HG02943 (cell line): ENCODE measurements at regions not wholly inside any gene's neighbourhood (a gene's known extent, or its start where the extent isn't known, plus 50 kb on each side); places are given as distances from the start of the nearest gene placed in this dataset.

Experiments
- ATAC-seq: cut with Tn5 transposase; IDR thresholded peaks from one replicate; pipeline ENCODE4 v1.9.1; 2021; ENCODE audit warnings: mild to moderate bottlenecking, low read depth, moderate library complexity; ENCODE audit not compliant: unreplicated experiment

DNA sequence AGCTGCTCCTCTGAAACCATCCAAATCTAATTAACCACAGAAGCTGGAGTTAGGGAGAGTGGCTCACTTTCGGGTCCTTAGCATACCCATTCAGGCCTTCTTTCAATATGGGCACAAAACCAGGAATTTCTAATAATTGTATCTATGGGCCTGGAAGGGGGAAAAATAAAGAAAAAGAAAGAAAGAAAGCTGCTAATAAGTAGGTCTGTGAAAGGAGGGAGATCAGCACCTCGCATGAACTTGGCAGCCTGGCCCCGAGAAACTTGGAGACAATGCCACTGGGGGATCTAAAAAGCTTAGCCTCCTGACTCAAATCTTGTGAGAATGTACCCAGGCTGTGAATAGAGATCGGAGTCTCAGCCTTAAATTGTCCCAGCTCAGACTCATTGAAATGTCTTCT, 252.1 kb upstream of the SLC14A2 start:
- ATAC-seq, result no peak

DNA sequence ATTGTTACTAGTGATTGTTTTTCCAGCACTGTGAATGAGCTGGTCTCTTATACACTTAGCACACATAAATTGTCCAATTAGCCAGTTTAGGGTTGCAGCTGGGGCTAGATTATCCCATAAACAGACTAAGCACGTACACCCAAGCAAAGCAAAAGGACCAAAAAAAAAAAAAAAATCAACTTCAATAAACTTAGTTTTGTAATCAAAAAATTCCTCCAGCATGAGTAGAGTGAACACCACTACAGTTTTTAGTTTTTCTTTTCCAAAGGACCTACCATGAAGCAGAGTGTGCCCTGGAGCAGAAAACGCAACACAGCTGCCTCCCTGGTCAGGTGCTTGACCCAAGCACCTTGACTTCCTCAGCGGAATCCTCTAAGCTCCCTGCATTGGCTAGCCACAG, 249.4 kb upstream of the SLC14A2 start:
- no peak for ATAC-seq

DNA sequence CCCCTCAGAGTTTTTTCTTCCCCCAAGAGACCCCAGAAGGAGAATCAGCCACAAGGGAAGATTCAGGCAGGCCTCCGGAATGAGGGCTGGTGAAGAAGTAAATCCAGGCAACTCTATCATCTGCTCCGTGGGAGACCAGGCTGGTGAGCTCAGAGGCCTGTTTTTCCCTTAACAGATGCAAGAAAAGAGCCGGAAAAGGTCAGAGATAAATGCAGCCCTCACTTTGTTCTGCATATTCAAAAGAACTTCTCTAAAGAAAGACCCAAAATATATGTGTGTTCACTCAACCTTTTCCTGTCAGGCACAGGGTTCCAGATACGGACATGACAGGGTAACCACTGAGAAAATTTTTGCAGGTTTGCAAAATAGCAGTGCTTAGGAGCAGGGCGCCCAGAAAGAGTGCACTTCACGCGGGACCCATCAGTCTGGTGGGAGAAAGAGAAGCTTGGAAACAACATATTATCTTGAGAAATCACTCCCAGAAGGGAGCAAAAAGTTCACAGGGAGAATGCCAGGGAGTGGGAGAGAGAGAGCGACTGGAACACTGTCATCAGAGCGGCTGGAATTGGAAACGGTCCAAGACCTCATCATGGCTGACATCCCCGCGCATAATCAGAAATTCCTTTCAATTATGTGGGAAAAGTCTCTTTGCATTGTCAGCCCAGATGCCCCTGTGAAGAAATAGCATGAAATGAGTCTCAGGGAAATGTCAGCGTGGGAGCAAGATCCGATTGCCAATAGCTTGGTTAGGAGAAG, 244.8 kb upstream of the SLC14A2 start:
- no peak for ATAC-seq

DNA sequence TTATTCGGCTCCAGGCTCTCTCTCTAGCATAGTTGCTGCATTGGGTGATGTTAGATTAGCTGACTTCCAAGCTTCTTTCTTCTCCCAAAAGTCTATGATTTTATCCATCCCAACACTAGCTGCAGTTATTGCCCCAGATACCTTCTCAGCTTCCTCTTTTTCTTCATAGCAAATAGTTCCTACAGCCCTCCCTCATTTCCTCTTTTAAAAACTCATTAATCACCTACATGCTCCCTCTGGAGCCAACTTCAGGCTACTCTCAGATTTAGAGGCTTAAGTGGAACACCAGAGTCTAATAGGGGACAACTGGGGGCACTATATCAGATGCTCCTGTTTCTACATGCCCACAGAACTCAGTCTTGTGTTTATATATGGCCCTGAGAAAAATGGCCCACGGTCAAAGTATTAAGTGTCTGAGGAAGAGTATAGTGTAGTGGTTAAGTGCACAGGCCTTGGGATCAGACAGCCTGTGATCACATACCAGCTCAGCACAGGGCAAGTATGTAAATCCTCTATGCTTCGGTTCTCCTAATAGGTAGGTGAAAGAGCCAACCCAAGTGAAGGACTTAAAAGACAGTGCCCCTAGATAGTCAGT, 241.9 kb upstream of the SLC14A2 start:
- ATAC-seq, result no peak

DNA sequence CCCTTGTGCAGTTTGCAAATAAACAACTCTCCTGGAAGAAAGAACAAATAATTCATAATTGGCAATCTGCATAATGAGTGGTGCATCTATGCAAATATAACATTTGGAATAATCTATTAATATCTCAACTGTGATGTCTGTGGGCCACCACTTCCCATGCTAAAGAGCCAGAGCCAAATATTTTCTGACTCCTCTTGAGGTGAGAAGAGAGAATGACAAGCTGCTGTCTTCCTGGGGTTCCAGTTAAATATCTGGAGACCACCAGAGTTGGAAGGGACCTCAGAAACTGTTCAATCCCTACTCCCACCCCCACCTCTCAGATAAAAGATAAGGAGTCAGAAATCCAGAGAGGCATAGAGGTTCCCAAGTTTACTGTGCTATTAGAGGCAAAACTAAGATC, 241.0 kb upstream of the SLC14A2 start:
- ATAC-seq, result no peak

DNA sequence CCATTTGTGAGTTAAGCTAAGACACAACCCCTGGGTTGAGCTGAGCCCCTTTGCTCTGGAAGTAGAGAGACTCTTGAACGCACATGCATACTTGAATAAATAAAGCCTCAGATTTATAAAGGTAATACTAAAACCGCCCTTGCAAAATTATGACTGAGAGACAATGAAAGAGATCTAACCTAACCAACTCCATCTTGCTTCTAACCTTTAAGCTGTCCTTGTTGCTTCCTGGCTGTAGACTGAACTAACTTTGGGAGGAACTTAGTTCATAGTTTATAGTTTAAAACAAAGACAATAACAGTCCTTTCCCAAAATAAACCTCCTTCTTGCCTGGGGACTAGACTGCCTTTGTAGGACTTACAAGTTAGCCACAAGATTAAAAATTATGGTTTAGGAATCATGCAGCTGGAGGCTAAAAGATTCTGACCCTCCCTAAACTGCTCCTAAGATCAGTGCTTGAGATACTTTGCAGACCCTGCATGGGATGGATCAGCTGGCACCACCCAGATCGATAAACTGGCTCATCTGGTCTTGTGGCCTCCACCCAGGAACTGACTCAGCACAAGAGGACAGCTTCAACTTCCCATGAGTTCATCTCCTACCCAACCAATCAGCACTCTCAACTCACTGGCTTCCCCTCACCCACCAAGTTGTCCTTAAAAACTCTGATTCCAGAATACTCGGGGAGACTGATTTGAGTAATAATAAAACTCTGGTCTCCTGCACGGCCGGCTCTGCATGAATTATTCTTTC, 240.2 kb upstream of the SLC14A2 start:
- ATAC-seq, result no peak

DNA sequence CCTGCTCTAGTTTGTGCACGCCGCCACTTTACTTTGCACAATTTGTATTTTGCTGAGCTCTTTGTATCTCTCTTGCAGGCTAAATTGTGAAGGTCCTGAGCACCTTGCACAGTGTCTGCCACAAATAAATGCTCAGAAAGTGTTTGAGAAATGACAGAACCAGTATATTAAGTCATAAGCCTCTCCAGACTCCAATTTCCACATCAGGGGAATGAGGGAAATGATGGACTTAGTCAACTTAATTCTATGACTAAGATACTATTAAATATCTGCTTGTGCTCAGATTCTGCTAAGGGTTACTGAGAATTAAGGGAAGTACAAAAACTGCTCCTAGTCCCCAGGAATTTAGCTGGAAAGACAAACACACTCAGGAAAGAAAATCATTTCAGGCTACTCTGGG, 239.1 kb upstream of the SLC14A2 start:
- ATAC-seq, result no peak

DNA sequence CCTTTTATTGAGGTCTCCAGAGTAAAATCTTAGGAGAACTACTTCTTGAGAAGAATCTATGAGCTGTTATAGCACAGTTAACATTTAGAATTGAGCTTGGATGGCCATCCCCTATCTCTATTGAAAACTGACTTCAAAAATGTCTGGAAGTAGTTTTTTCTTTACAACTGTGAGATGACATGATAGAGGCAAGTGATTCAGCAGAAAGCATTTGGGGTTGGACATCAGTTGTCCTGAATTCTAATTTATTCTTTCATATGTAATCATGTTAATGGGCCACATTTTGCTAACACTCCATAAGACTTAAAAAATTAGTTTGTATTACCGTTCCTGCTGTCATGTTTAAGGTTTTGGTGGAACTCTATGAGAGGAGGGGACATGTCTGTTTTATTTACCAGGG, 237.0 kb upstream of the SLC14A2 start:
- no peak for ATAC-seq

DNA sequence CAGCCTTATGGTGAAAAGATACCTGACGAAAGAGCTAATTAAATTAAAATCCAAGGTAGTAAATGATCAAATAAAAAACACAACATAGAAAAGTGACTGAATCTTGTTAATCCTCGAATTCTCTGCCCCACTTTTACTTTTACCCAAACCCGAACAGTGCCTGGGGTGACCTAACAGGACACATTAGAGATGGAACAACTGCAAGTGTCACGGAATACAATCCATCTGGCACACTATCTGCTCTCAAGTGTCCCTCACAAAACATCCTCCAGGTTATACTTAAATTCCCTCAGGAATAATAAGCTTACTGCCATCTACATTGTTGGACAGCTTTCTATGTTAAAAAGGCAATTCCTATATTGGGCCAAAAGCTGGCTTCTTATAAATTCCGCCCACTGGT, 236.3 kb upstream of the SLC14A2 start:
- no peak for ATAC-seq

DNA sequence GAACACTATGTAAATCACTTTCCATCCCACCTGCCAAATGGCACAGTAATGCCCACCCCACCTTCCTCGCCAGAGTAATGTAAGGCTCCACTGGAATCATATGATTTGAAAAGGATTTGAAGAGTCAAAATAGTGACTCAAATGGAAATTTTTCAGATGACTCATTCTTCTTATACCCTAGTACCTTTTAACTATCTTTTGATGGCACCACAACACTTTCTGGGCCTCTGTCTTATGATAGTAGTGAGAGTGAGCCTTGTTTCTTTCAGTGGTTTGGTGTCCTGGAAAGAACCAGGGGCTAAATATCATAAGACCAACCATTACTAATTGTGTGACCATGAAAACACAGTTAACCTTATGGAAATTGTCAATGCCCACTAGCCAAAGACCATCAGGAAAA, 235.4 kb upstream of the SLC14A2 start:
- ATAC-seq, result no peak

DNA sequence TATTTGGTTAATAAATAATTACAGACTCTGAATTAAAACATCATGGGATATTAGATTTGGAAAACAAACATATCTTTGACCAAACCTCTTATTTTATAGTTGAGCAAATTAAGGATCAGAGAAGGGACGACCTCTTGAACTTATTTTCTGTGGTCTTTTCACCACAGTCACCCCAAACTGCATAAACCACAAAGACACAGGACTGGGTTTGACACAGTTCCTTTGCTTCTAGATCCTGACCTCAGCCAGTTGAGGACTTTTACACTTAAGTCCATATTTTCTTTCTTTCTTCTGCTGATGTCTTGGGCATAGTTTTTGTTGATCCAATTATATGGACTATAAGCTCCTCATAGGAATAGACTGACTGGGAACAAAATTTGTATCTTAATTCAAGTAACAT, 234.0 kb upstream of the SLC14A2 start:
- ATAC-seq, result no peak

DNA sequence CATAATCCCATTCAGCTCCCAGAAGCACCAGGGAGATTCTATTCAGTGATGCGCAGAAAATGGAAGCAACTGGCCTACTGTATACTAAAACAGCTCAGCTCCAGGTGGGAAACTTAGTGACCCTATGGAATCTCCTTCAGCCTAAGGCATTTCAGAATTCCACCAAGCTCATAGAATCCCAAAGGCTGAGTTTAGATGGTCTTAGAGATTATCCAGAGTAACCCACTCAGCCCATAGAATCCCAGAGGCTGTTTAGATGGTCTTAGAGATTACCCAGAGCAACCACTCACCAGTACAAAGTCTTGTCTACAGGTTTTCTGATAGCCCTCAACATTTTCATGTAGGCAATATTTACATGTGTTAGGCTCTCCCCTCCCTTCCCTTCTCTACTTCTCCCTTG, 232.0 kb upstream of the SLC14A2 start:
- no peak for ATAC-seq

DNA sequence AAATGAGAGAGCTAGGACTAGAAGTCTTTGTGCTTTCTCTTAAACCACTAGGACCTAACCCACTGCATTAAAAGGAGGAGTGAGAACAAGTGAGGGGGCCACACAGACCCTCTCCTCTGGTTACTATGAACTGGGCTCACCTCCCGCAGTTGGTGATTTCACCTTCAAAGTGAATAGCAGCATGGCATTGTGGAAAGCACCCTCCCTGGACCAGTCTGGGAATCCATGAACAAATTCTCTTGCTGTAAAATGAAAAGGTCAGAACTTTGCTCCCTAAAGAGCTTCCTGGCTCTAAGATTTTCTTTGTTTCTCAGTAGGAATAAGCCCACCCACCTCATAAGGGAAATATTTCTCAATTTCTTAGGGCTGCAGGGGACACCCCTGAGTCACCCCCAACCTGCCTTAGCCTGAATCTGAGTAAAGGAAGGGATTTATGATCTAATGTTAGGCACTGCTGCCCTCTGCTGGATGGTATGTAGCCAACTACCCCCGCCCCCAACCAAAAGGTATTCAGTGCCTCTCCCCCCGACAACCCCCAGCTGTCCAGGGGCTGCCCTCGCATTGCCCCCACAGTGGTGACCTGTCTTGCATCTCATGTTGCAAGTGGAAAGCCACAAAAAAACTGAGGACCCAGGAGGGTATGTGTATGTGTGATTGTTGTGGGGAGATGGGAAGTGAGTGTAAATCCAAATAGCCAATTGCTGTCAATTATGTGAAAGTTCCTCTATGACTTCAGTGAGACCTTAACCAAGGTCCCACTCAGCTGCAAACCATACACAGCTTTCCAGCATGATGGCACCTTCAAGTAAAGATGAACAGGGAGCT, 230.9 kb upstream of the SLC14A2 start:
- no peak for ATAC-seq

DNA sequence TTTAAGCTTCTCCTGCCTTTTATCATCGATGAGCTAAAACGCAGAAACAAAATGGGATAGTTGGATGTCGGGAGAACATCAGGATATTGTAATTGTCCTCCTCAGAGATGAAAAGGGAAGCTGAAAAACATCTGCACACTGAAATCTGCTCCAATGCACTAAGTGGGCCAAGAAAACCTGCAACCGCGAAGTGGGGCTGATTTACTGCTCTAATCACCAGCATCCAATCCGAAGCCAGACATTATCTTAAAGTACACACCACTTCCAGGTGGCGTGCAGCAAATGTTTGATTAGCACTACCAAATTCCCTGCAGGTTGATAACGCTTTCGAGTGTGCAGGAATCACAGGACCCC, 230.3 kb upstream of the SLC14A2 start:
- ATAC-seq, result no peak

DNA sequence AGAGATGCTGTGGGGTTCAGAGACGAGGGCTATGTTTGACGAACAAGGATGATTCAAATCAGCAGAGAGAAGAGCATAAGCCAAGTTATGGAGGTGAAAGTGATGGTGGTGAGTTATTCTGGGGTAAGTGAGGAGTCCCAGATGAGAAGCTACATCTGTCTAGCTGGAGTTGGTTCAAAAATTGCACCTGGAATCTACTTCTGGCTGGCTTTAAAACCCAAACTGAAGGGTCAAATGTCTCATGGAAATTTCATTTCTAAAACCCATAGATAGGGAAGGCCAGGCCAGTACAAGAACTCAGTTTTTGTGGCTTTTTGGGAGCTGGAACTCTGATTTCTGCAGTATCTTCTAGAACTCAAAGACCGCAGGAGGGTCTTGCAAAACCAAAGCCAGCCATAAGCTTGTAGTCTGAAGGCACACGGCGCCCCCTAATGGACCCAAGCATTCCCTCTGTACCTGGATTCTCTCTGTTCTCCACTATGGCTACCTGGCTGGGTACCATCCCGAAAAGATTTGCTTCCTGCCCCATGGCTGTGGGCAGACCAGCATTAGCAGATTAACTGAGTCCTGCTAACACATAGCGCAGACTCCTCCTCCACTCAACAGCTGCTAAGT, 229.1 kb upstream of the SLC14A2 start:
- no peak for ATAC-seq

DNA sequence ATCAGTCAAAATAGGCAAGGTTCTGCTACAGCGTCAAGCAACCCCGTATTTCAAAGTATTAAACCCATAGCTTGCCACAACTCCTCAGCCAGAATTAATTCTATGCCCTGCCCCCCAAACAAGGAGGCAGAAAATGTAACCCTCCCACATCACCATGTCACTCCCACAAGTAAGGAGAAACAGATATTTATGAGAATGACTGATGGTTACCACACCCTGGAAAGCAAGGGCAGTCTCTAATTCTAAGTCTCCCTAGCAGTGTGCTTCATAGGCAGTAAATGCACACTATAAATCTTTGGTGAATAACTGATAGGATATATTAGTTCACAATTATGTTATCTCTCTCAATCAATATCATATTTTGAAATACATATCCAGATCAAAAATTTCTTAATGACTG, 228.0 kb upstream of the SLC14A2 start:
- ATAC-seq, result no peak

DNA sequence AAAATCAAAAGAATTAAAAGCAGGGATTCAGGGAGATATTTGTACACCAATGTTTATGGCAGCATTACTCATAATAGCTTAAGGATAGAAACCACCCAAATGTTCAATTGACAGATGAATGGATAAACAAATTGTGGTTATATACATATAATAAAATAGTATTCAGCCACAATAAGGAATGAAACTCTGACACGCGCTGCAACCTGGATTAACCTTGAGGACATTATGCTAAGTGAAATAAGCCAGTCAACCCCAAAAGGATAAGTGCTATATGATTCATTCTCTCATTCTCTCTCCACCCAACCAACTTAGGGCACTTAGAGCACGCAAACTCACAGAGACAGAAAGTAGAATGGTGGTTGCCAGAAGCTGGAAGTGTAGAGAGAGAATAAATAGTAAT, 216.8 kb upstream of the SLC14A2 start:
- no peak for ATAC-seq

DNA sequence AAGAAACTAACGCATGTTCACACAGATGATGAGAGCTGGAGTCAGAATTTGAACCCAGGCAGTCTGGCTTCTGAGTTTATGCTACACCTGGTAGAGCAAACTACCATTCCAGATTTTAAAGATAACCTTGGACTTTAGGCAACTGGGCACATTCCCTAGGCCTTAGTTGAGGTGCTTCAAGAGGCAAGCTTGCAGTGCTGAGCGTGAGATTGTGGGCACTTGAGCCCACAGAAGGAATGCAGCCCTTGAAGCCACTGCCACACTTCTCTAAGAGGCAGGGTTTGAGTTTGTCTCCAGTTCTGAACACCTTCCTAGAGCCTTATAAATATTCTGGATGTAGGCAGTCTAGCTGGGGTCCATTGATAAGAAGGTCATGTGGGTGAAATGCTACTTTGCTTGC, 216.1 kb upstream of the SLC14A2 start:
- no peak for ATAC-seq

DNA sequence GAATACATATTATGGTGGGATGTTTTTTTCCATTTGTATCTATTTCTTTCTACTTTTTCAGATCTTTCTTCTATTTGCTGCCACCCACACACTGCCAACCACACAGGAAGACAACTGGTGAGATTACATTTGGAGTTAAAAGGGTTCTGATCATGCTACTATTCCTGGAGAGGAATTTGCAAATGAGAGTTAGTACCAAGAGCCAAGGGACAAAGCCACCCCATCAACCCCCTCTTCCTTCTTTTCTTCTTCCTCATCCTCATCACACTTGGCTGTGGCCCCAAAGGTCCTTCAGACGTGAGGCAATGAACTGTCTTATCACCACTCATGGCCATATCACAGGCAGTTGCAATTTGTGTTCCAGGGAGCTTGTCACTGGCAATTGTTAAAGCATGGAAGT, 215.6 kb upstream of the SLC14A2 start:
- ATAC-seq, result no peak

DNA sequence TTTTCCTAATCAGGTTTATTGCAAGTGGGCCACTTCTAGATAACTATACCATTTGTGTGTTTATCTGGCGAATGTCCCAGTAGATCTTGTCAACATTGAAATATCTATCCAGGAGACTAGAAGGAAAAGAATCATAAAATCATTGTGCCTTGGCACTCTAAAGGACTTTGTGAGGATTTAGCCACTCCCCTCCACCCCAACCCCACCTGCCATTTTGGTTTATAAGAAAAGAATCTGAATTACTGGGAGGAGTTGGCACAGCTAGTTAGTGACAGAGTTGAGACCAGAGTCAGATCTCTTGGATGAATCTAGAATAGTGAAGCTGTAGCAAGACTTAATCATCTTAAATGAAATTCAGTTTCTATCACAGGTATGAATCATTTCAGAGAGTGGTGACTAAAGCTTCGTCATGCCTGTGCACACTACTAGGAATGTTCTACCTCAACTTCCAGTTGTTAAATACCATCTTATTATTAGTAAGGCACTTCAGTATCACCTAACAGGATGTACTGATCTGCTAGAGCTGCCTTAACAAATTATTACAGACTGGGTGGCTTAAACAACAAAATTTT, 212.7 kb upstream of the SLC14A2 start:
- ATAC-seq, result no peak
